MM.1S (cell line): ENCODE measurements at regions not wholly inside any gene's neighbourhood (a gene's known extent, or its start where the extent isn't known, plus 50 kb on each side); places are given as distances from the start of the nearest gene placed in this dataset.

Experiments
- DNase-seq: peaks from one replicate; pipeline ENCODE4 v3.0.0-alpha.2; 2015
- H2AFZ ChIP-seq: fragments of 300-600 bp; sonication (generic); 2 replicates; pipeline ENCODE4 v1.6.0; 2016; ENCODE audit warnings: antibody characterized with exemption, low read length
- H3F3A ChIP-seq: fragments of 300-600 bp; sonication (generic); 2 replicates; pipeline ENCODE4 v1.6.1; 2016; ENCODE audit warnings: mild to moderate bottlenecking, antibody characterized with exemption, low read length, moderate library complexity, mixed read lengths; ENCODE audit not compliant: insufficient read depth
- H3K27ac ChIP-seq: fragments of 300-600 bp; sonication (generic); 2 replicates; pipeline ENCODE4 v1.5.1; 2016; ENCODE audit warnings: mild to moderate bottlenecking, low read length
- H3K27me3 ChIP-seq: fragments of 300-600 bp; sonication (generic); replicated peaks from 2 replicates; pipeline ENCODE4 v1.6.0; 2016; ENCODE audit warnings: low read length; ENCODE audit not compliant: insufficient read depth
- H3K36me3 ChIP-seq: fragments of 300-600 bp; sonication (generic); replicated peaks from 2 replicates; pipeline ENCODE4 v1.6.1; 2016; ENCODE audit warnings: mild to moderate bottlenecking, low read length, mixed read lengths; ENCODE audit not compliant: insufficient read depth
- H3K4me1 ChIP-seq: fragments of 300-600 bp; sonication (generic); 2 replicates; pipeline ENCODE4 v1.6.1; 2016; ENCODE audit warnings: low read length, mixed read lengths
- H3K4me2 ChIP-seq: fragments of 300-600 bp; sonication (generic); 2 replicates; pipeline ENCODE4 v1.6.0; 2016; ENCODE audit warnings: low read depth, low read length
- H3K4me3 ChIP-seq: fragments of 300-600 bp; sonication (generic); 2 replicates; pipeline ENCODE4 v1.5.1; 2016; ENCODE audit warnings: low read length, mixed read lengths
- H3K79me2 ChIP-seq: fragments of 300-600 bp; sonication (generic); 2 replicates; pipeline ENCODE4 v1.6.1; 2016; ENCODE audit warnings: mixed run types, low read length, mixed read lengths
- H3K9ac ChIP-seq: fragments of 300-600 bp; sonication (generic); 2 replicates; pipeline ENCODE4 v1.6.1; 2016; ENCODE audit warnings: low read length, mixed read lengths
- H3K9me2 ChIP-seq: fragments of 300-600 bp; sonication (generic); replicated peaks from 2 replicates; pipeline ENCODE4 v1.6.1; 2016; ENCODE audit warnings: mild to moderate bottlenecking, low read length, mixed read lengths; ENCODE audit not compliant: insufficient read depth
- H3K9me3 ChIP-seq: fragments of 300-600 bp; sonication (generic); replicated peaks from 2 replicates; pipeline ENCODE4 v1.6.1; 2016; ENCODE audit warnings: mild to moderate bottlenecking, low read length, mixed read lengths; ENCODE audit not compliant: insufficient read depth
- H4K20me1 ChIP-seq: fragments of 300-600 bp; sonication (generic); 2 replicates; pipeline ENCODE4 v1.6.1; 2016; ENCODE audit warnings: mild to moderate bottlenecking, low read length, moderate library complexity, mixed read lengths; ENCODE audit not compliant: insufficient read depth
- EZH2 ChIP-seq: fragments of 300-600 bp; sonication (generic); optimal IDR thresholded peaks from 2 replicates; pipeline ENCODE3; 2017; ENCODE audit warnings: low read depth, mild to moderate bottlenecking, antibody characterized with exemption, low read length, mixed read lengths
- EZH2phosphoT487 ChIP-seq: fragments of 300-600 bp; sonication (generic); IDR thresholded peaks from 2 replicates; pipeline ENCODE4 v1.6.1; 2018; ENCODE audit warnings: antibody characterized with exemption, low read length
- TF ChIP-seq, protein P1 (sequence below): fragments of 300-600 bp; sonication (generic); IDR thresholded peaks from 2 replicates; pipeline ENCODE4 v1.5.1; 2016; ENCODE audit warnings: antibody characterized with exemption, low read length, mixed read lengths

GRCh38 chr9:23278561-23278960, 547.5 kb downstream of the ELAVL2 start:
- TF ChIP-seq, protein P1, sequence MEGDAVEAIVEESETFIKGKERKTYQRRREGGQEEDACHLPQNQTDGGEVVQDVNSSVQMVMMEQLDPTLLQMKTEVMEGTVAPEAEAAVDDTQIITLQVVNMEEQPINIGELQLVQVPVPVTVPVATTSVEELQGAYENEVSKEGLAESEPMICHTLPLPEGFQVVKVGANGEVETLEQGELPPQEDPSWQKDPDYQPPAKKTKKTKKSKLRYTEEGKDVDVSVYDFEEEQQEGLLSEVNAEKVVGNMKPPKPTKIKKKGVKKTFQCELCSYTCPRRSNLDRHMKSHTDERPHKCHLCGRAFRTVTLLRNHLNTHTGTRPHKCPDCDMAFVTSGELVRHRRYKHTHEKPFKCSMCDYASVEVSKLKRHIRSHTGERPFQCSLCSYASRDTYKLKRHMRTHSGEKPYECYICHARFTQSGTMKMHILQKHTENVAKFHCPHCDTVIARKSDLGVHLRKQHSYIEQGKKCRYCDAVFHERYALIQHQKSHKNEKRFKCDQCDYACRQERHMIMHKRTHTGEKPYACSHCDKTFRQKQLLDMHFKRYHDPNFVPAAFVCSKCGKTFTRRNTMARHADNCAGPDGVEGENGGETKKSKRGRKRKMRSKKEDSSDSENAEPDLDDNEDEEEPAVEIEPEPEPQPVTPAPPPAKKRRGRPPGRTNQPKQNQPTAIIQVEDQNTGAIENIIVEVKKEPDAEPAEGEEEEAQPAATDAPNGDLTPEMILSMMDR = no peak
- TF ChIP-seq EZH2phosphoT487 (no peak), EZH2 (no peak)
- Histone ChIP-seq H3K79me2 (no peaks in the 10 kb centered on the region), H3K9me3 (no peaks in the 10 kb centered on the region)

DNA sequence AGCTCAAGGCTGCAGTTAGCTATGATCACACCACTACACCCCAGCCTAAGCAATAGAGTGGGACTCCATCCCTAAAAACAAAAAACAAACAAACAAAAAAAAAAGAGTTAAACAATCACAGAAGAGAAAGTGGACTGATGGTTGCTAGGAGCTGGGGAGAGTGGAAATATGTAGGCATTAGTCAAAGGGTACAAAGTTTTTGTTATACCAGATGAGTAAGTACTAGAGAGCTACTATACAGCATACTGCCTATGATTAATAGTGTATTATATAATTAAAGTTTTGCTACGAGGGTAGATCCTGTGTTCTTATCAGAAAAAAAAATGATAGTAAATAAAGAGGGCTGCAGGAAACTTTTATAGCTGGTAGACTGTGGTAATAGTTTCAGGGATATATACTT, 538.6 kb downstream of the ELAVL2 start:
- TF ChIP-seq, protein P1 = no peak
- no peak for TF ChIP-seq EZH2phosphoT487
- TF ChIP-seq EZH2 = no peak
- no peaks in the 10 kb centered on the region for H3K9me3 ChIP-seq
- no peaks in the 10 kb centered on the region for H3K27me3 ChIP-seq
- no peak overlapping the region for H3K4me3 ChIP-seq
- no peak overlapping the region for H2AFZ ChIP-seq
- no peaks in the 10 kb centered on the region for H3K79me2 ChIP-seq
- no peaks in the 10 kb centered on the region for H3K36me3 ChIP-seq
- H3K27ac ChIP-seq = no peak overlapping the region
- no peak overlapping the region for H3K4me2 ChIP-seq
- no peaks in the 10 kb centered on the region for H3F3A ChIP-seq
- no peaks in the 10 kb centered on the region for H3K9me2 ChIP-seq
- H3K4me1 ChIP-seq = no peaks in the 10 kb centered on the region
- DNase-seq = no peak
- no peaks in the 10 kb centered on the region for H4K20me1 ChIP-seq
- H3K9ac ChIP-seq = no peak overlapping the region

More at GRCh38 chr9:23278561-23278960, 547.5 kb downstream of the ELAVL2 start:
- DNase-seq = no peak
- Histone ChIP-seq H4K20me1 (no peaks in the 10 kb centered on the region), H3K27me3 (no peaks in the 10 kb centered on the region), H3F3A (no peaks in the 10 kb centered on the region), H3K27ac (no peak overlapping the region), H3K9me2 (no peaks in the 10 kb centered on the region), H3K4me3 (no peak overlapping the region), H3K4me2 (no peak overlapping the region), H3K4me1 (no peaks in the 10 kb centered on the region), H3K9ac (no peak overlapping the region), H2AFZ (no peak overlapping the region), H3K36me3 (no peaks in the 10 kb centered on the region)

GRCh38 chr9:23288545-23288944, 537.5 kb downstream of the ELAVL2 start:
- no peak for TF ChIP-seq EZH2
- TF ChIP-seq, protein P1 = no peak
- TF ChIP-seq EZH2phosphoT487 = no peak
- Histone ChIP-seq H4K20me1 (no peaks in the 10 kb centered on the region), H3K4me3 (no peak overlapping the region), H3K79me2 (no peaks in the 10 kb centered on the region), H3K27me3 (no peaks in the 10 kb centered on the region), H3K9me2 (no peaks in the 10 kb centered on the region), H3K9ac (no peak overlapping the region), H3F3A (no peaks in the 10 kb centered on the region), H3K27ac (no peak overlapping the region), H3K9me3 (no peaks in the 10 kb centered on the region), H3K4me1 (no peaks in the 10 kb centered on the region), H2AFZ (no peak overlapping the region), H3K4me2 (no peak overlapping the region), H3K36me3 (no peaks in the 10 kb centered on the region)
- DNase-seq = no peak

DNA sequence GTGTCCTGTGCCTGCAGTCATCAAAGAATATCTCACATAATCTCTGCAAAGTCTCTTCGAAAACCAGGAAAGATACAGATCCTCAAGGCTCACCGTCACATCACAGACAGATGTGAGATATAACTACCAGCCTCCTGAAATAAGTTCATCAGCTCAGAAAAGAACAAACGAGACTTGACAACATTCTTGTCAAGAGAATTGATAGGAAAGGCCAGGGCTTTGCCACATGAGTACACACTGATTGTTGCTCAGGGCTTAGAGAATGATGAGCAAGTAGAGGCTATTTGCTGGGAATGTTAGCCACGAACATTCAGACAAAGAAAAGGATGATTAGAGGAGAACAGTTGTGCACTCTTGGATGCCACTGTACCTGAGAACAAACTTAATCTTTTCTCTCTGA, 535.1 kb downstream of the ELAVL2 start:
- no peak for DNase-seq
- no peak overlapping the region for H3K4me2 ChIP-seq
- no peaks in the 10 kb centered on the region for H4K20me1 ChIP-seq
- H3K79me2 ChIP-seq = no peaks in the 10 kb centered on the region
- no peaks in the 10 kb centered on the region for H3F3A ChIP-seq
- H3K9me3 ChIP-seq = no peaks in the 10 kb centered on the region
- no peaks in the 10 kb centered on the region for H3K27me3 ChIP-seq
- H3K9ac ChIP-seq = no peak overlapping the region
- no peaks in the 10 kb centered on the region for H3K36me3 ChIP-seq
- H2AFZ ChIP-seq = no peak overlapping the region
- no peak overlapping the region for H3K27ac ChIP-seq
- H3K9me2 ChIP-seq = no peaks in the 10 kb centered on the region
- no peak overlapping the region for H3K4me3 ChIP-seq
- TF ChIP-seq, protein P1 = no peak
- TF ChIP-seq EZH2 (no peak), EZH2phosphoT487 (no peak)
- H3K4me1 ChIP-seq = no peaks in the 10 kb centered on the region
